ENCODE measurements at regions not wholly inside any gene's neighbourhood (a gene's known extent, or its start where the extent isn't known, plus 50 kb on each side); places are given as distances from the start of the nearest gene placed in this dataset.
"Not testable (repeated sequence)": the region's sequence is repeated elsewhere in the genome, so short reads cannot be mapped to it uniquely, and the experiment has no call there.

DNA sequence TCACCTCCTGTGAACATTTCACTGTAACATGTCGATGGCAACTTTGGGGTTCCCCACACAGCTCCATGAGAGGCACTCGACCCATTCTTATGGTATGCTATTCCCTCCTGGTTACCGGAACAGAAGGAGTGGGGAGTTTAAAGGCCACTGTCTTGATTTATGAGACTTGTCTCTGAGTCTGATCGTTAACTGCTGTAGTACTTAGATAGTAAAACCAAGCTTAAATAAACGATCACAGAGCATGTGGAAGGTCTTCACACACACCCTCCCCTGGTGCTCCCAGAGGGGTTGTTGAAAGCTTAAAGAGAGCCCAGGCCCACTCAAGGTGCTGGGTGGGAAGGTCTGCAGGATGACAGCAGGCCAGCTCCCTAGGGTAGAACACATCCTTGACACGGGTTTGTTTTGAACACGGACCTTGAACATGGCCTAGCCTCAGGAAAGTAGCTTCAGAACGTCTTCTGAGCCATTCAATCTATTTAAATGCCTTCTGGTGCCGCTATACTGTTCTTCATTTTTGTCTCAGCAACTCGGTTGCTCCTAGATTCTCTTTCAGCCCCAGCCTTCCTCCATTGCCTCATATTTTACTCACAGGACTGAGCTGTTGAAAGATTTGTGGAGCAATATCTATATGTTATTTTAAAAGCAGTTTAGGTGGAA lies 335.3 kb downstream of the FGFR2 start:
- no peak for DNase-seq (ENCODE audit: low read depth in 4 of 4, low spot score in 2 of 4)

DNA sequence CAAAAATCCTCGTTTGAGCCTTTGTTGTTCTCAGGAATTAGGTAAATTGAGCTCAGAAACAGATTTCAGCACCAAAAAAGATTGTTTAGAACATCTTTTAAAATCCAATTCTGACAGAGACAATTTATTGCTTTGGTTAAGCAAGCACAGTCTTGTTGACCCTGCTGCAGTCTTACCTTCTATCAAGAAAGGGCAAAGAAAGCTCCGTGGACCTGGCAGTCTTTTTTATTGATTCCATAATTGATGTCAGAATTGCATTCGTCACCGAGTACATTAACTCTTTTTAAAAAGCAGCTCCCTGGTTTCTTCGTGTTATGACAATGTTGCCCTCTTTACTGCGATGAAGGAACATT lies 334.8 kb downstream of the FGFR2 start:
- DNase-seq (ENCODE audit: low read depth in 4 of 4, low spot score in 2 of 4), result no peak

DNA sequence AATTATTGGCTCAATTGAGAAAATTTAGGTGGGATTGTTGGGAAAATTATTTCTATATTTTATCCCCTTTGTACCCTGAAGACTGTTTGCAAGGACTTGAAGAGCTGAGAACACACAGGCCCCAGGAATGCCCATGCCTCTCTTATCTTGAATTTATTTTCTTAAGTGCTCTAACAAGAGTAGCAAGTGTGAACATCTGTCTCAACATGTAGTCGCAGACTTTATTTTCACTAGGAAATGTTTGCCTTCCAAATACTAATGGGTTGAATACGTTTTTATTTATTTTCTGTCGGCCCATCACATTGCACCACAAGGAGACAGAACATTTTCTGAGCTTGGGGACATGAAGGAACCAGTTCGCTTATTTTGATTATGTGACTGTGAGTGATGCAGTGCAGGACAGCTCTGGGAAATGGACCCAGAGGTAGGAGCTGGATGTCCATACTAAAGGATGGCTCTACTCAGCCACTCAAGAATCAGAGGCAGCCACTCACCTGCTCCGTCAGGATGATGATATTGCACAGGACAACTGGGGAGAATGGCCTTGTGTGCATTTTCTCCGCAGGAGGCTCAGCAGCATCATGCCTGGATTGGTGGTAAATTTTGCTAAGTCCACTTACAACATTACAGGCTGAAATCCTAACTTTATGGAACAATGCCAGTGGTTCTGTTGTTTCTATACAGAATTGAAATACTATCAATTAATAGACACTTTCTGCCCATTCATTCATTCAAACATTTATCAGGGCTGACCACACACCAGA lies 332.7 kb downstream of the FGFR2 start:
- DNase-seq (ENCODE audit: low read depth in 4 of 4, low spot score in 2 of 4), result no peak

DNA sequence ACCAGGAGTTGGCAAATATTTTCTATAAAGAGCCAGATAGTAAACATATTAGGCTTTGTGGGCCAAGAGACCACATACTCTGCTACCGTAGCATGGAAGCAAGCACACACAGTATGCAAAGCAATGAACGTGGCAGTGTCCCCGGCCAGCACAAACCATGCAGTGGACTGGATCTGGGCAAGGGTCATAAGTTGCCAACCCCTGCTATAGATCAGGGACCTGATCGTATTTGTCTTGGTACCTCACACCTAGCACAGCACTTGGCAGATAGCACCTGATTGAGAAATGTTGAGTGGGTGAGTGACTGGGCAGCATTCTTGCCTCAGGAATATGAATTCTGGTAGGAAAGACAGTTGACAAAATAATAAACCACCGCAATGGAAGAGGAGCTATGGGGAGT lies 331.9 kb downstream of the FGFR2 start:
- no peak for DNase-seq (ENCODE audit: low read depth in 4 of 4, low spot score in 2 of 4)

DNA sequence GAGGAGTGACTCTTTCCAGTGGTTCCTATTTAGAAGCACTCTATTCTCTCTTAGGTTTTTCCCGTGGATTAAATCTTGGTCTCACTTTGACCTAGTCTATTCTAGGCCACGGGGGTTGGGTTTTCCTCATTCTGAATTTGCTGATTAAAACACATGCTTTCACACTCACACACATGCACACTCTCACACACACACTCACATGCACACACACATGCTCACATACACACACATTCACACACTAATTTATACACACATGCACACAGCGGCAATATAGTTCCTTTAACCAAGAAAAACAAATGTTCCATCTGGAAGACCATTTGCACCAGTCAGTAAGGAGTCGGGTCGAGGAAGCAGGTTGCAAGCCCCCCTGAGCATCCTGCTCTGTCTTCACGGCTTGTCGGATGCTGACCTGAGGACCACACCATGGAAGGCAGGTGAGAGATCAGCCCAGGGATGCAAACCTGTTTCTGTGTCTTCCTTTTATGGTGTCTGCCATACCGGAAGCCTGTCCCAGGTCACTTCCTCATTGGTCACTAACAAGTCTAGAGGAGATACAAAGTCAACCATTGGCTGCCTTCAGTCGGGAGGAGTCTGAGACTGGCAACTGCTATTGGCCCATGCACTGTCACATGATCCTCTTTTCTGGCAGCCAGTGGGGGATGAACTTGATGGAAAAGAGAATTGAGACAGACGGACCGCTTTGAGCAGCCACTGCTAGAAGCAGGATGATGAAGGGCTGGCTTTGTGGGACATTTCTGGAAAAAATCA lies 330.8 kb downstream of the FGFR2 start:
- no peak for DNase-seq (ENCODE audit: low read depth in 4 of 4, low spot score in 2 of 4)

DNA sequence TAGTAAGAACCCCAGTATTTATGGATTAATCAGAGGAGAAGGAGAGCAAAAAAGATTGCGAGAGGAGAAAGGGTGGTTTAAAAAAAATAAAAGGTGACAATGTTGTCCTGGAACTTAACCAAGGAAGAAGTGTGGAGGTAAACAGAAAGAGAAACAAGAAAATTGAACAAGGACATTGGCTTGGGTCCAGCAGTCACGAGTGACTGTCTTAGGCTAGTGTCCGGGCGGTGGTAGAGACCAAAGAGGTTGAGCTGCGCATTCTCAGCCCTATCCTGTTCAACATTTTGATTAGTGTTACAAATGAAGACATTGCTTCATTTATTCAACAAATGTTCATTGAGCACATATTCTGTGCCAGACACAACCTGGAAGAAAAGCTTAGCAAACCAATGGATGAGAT lies 329.9 kb downstream of the FGFR2 start:
- no peak for DNase-seq (ENCODE audit: low read depth in 4 of 4, low spot score in 2 of 4)

DNA sequence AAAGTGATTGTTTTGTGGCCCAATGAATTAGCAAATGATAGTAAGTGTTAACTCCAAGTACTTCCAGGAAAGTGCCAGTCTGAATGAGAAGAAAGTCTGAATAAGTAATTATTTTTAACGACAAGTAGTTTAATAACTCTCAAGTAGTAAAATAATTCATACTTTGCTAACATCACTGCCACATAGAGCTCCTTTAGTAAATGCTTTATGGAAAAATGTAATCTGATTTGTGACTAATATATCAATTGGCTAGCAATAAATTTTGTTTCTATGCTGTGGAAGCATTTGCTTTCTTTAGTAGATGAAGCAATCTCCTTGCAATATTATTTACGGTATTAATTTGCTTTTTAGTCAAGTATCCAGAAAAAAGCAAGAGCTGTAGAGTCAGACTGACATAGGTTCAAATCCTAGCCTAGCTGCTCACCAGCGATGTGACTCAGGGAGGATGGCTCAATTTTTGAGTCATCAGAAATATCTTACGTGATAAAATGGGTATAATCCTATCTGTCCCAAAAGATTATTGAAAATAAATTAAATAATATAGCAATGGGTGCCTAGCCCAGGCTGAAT lies 329.3 kb downstream of the FGFR2 start:
- no peak for DNase-seq (ENCODE audit: low read depth in 4 of 4, low spot score in 2 of 4)

DNA sequence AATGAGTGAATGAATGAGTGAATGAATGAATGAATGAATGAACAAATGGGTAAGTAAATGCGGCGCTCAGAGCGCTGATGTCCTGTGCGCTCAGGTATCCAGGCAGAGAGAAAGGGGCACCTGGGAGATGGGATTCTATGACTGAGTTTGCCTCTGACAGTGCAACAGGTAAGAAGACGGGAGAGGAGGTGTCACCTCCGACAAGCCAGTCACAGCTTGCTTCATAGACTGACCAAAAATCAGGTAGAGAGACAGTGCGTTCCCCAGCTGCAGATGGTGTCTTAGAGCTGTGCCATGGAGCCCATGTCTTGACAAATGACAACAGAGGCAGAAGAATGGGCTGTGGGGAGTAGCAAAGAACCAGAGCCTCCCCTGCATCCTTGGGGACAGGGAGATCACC lies 327.3 kb downstream of the FGFR2 start:
- DNase-seq (ENCODE audit: low read depth in 4 of 4, low spot score in 2 of 4), result no peak

DNA sequence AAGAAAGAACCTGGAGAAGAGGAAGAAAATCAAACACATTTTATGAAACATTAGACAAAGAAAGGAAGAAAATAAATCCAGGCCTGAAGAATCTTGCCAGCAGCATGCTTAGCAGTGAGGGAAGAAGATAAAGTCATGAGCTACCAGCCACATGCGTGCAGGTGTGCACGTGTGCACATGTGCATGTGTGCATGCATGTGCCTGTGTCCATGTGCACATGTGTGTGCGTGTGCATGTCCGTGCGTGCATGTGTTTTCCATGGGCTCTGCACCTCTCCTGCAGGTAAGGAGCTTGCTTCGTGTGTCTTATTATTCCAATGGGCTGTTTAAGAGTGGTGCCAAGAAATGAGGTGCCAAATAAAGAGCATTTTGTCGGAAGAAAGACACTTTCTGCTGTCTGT lies 322.2 kb downstream of the FGFR2 start:
- DNase-seq (ENCODE audit: low read depth in 4 of 4, low spot score in 2 of 4), result no peak

DNA sequence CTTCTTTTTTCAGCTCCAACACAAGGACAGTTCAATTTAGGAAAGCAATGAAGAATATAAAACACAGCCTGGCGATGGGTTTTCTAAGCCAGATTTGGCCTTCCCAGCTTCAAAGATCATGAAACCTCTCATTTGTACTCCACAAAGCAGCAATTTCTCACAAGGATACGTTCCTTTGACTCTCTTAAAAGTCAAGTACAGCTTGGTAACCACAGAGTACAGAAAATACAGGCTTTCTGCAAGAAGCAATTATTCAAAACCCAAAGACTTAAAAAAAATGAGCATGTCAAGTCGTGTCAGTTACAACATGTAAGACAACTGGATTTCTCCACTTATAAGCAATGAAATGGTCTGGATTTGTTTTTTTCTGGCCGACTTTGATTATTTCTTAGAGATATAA lies 321.4 kb downstream of the FGFR2 start:
- DNase-seq (ENCODE audit: low read depth in 4 of 4, low spot score in 2 of 4), result no peak

DNA sequence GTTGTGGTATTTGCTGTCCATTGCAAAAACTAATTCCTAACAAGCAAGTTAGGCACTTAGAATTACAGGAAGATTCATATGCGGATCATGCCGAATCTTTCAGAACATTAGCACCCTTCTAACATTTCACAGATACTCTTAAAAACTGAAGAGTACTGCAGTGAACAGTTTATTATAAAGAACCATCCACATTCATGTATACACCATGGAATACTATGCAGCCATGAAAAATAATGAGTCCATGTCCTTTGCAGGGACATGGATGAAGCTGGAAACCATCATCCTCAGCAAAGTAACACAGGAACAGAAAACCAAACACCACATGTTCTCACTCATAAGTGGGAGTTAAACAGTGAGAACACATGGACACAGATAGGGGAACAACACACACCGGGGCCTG lies 319.9 kb downstream of the FGFR2 start:
- DNase-seq (ENCODE audit: low read depth in 4 of 4, low spot score in 2 of 4), result not testable (repeated sequence)

DNA sequence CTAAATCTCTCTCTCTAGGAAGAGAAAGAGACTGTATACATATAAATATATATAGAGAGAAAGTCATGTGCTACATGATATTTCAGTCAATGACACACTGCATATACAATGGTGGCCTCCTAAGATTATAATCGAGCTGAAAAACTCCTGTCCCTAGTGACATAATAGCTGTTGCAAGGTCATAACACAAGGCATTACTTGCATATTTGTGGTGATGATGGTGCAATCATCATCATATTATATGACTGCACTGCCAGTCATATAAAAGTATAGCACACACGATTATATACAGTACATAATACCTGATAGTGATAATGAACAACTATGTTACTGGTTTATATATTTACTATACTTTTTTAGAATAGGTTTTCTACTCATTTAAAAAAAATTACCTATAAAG lies 316.7 kb downstream of the FGFR2 start:
- no peak for DNase-seq (ENCODE audit: low read depth in 4 of 4, low spot score in 2 of 4)

DNA sequence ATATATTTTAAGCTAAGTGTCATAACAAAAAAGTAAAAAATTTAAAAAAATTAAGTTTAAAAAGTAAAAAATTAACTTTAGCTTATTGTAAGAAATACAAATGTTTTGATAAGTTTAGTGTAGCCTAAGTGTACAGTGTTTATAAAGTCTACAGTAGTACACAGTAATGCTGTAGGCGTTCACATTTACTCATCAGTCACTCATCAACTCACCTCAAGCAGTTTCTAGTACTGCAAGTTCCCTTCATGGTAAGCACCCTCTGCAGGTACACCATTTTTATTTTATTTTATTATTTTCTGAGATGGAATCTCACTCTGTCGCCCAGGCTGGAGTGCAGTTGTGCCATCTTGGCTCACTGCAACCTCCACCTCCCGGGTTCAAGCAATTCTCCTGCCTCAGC lies 316.0 kb downstream of the FGFR2 start:
- DNase-seq (ENCODE audit: low read depth in 4 of 4, low spot score in 2 of 4), result no peak

DNA sequence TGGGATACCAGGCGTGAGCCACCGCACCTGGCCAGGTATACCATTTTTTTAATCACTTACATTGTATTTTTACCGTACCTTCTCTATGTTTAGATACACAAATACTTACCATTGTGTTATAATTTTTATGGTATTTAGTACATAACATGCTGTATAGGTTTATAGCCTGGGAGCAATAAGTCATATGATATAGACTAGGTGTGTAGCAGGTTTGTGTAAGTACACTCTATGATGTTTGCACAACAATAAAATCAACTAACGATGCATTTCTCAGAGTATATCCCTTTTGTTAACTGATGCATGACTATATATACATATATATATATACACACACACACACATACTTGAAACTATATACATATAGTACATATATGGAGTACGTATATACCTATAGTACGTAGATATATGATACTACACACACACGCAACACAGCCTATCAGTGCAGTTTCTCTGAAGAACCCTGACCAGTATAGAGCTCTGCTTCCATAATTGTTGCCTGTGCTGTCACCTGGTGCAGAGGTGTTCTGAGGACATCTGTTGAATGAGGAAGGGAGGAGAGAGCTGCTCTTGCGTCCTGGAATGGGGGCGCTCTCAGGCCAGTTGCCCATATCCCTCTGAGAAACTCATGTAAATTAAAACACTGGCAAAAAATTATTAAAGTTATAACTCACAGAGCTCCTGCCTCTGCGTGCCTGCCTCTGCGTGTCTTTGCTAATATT lies 315.3 kb downstream of the FGFR2 start:
- no peak for DNase-seq (ENCODE audit: low read depth in 4 of 4, low spot score in 2 of 4)

DNA sequence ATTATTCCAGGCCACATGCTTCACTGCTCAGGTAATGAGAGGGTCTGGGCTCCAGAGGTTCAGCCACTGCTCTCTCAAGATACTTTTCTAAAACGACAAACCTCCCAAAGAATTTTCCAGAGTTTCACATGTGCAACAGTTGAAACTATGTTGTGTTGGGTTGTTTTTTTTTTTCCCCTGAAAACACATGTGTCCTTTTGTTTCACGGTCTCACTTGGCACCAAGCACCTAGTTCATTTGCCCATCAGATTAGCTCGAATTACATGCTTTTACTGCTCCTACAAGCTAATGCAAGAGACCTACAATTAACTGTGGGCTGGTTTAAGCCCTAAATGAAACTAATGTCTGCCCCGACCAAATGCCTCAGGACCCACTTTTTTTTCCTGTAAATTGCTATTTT lies 313.3 kb downstream of the FGFR2 start:
- DNase-seq (ENCODE audit: low read depth in 4 of 4, low spot score in 2 of 4), result peak in 1 of 4 donors; percentile 49

DNA sequence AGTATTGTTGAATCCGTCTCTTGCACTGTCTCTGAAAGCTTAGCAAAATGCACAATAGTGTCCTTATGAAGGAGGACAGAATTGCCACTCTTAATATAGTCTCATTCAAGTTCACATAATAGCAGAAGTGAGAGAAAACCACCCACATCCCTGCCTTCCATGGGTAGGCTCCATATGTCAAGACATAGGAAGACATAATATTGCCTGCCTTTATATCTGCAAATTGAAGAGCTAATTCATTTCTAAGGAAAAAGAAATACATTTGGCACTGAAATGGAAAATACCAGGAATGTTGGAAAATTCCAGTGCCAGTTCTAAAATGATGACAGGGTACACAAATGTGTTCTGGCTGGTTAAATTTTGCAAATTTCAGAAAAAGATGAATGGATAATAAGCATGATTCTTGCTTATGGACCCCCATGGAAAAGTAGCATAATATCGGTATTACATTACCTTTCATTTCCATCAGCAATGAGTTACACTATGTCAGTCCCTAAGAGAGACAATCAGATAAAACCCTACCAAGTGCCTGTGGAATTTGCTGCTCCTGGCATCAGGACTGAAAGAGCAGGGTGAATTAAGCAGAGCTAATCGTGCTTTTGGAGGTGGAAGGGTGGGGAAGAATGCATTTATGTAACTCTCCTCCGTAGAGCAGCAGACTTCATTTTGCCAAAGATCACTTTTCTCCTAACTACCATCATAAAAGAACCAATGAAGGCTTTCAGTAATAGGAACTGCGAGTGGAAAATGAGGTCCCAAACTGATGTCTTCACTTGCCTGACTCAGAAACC lies 312.6 kb downstream of the FGFR2 start:
- no peak for DNase-seq (ENCODE audit: low read depth in 4 of 4, low spot score in 2 of 4)

DNA sequence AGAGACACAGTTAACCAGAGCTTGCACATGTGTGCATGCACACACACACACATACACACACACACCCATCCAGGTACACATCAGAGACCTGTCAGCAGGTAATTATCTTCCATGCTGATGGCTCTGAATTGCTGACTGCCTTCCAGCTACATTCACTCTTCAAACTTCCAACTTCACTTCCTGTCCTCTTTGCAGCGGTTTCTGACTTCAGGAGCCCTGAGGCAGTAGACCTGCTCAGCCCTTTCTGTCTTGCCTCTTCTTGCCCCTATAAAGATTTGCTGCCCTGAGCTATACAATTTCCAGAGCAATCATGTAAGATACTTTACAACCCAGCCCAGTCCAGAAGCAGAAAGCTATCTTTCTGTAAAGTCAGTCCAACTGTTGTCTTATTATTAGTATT lies 310.2 kb downstream of the FGFR2 start:
- no peak for DNase-seq (ENCODE audit: low read depth in 4 of 4, low spot score in 2 of 4)

DNA sequence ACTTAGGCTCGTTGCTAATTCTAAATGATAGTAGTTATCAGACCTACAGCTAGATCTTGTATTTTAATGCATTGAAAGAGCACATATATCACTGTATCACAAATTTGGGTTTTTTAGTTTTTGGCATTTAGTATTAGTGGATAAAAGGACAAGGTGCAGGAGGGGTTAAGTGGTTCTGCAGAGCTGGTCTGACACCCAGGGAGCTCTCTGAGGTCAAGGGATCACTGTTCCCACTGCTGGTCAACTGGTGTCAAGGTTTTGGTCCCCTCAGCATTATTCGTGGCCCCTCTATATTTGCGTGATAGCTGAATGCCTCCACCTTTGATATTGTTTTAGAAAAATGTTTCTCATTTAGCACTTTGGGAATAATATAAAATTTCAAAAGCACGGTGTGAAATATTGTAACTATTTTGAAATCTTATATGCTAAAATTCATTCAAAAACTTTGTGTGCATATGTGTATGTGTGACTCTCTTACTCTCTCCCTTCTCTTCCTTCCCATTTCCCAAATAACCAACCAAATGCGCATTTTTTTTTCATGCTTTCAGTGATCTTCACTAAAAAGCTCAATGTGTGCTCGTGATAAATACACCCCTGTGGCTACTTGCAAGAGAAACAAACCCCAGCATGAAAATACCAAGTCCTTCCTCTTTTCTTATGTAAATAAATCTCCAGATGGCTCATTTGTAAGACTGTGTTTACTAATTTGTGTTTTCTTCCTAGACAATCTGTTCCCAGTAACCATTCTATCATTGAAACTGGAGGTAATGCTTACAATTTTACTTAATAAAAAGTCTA lies 309.2 kb downstream of the FGFR2 start:
- DNase-seq (ENCODE audit: low read depth in 4 of 4, low spot score in 2 of 4), result no peak

DNA sequence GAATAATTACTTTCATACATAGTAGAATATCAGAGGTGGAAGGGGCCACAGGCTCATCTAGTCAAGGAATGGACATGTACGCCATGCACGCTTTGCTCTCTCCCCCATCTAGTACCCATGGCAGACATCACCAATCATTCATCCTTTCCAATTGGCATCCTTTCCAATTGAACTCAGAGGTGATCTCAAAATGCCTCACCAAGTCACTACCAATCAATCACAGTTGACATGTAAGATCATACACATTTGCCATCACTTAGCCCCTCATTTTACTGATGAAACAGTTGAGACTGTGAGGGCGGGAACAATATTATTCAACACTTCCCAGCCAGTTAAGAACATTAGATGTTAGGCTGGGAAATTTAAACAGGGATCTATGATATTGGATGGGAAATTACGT lies 308.4 kb downstream of the FGFR2 start:
- no peak for DNase-seq (ENCODE audit: low read depth in 4 of 4, low spot score in 2 of 4)
